ENCODE measurements at regions not wholly inside any gene's neighbourhood (a gene's known extent, or its start where the extent isn't known, plus 50 kb on each side); places are given as distances from the start of the nearest gene placed in this dataset.

DNA sequence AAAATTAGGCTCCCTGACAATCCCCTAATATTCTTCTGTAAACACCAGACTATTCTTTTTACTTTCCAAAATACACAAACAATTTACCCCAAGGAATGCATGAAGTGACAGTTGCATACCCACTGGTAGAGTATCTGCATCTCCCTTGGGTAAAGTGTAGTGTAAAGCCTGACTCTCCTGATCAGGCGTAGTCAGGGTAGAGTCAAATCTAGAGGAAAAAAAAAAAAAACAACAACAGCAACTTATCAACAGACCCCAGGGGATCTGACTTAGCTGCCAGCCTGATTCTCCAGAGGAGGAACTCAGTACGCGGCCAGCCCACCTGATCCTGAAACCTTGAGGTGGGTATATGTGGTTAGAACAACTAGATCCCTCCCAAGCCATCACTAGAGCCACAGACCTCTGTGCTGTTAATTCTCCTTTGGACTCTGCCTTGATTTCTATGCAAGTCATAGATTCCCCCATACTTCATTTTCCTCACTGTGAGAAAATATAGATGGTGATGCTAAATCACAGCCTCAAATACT is 61.0 kb downstream of the ZNF608 start:
- DNase-seq (ENCODE audit: low read depth, low spot score) (no peak), FAIRE-seq (no peak)
- no peaks in the 10 kb centered on the region for H3K9me1 ChIP-seq (replicated peaks; ENCODE audit: control insufficient read depth, extremely low read depth, insufficient read depth, low read length)
- no peaks in the 10 kb centered on the region for H3K9me3 ChIP-seq (replicated peaks; ENCODE audit: control insufficient read depth, insufficient read depth, low read length)
- H3K4me3 ChIP-seq (replicated peaks in 1 of 3; ENCODE audit: insufficient read depth in 1 of 3, low read depth in 1 of 3, low read length in 3 of 3): no peak overlapping the region
- dilution Hi-C loops (cut with MboI; ENCODE audit: extremely low pct_ligation_motif_present, low sequenced_read_pairs) (no loop called here), intact Hi-C loops (cut with micrococcal nuclease) (no loop called here)
- H3K9ac ChIP-seq (replicated peaks; ENCODE audit: extremely low read depth, insufficient read depth, low read length): no peak overlapping the region
- TF ChIP-seq POLR2AphosphoS5 (IDR thresholded peaks at IDR 0.05; ENCODE audit: insufficient read depth, low read depth, low read length): no peak
- H4K20me1 ChIP-seq (replicated peaks; ENCODE audit: control insufficient read depth, extremely low read depth, insufficient read depth, low read length): no peaks in the 10 kb centered on the region
- H3K27me3 ChIP-seq (ENCODE audit: control insufficient read depth in 2 of 2, insufficient read depth in 2 of 2, low read length in 2 of 2): no peaks in the 10 kb centered on the region
- CTCF ChIA-PET: no interaction called here
- no peaks in the 10 kb centered on the region for H3K79me2 ChIP-seq (ENCODE audit: control insufficient read depth, insufficient read depth, low read length)
- POLR2A ChIA-PET: no interaction called here
- no peak overlapping the region for H3K4me2 ChIP-seq (ENCODE audit: insufficient read depth, low read length)
- no peak overlapping the region for H3K27ac ChIP-seq (ENCODE audit: insufficient read depth, low read depth, low read length)
- H2AFZ ChIP-seq (ENCODE audit: low read depth, low read length): no peak overlapping the region
- BruUV-seq (replicated peaks): no TSS peak
- no peaks in the 10 kb centered on the region for H3K36me3 ChIP-seq (ENCODE audit: control insufficient read depth in 2 of 2, extremely low read depth in 1 of 2, insufficient read depth in 2 of 2, low read length in 2 of 2)
- H3K4me1 ChIP-seq (ENCODE audit: control insufficient read depth, extremely low read depth, insufficient read depth, low read length): no peaks in the 10 kb centered on the region

DNA sequence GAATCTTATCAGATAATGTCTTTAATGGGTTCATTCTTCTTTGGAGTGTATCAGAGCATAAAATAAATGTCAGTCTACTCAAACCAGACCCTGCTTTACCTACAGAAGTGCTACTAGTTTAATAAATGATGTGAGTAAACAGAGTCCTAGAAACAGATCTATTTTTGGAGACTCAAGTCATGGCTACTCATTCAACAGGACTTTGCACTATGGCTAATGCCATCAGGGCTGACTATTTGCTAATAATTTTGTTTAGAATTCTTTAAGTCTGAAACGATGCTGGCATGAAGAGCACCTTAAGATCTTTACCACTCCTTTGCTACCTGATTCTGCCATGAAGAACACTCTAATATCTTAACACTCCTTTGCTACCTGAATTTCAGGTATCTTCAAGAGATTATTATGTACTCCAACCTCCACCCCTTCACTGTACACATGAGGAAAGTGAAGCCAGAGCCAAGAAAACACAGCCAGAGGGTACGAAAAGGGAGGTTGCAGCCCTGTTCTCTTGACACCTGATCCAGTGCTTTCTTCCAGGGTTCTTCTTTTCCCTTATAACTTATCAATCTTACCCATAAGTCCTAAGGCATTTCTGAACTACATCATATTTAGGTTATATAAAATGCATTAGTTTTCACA is 62.4 kb downstream of the ZNF608 start:
- Histone ChIP-seq H3K27ac (ENCODE audit: insufficient read depth, low read depth, low read length) (no peak overlapping the region), H3K4me2 (ENCODE audit: insufficient read depth, low read length) (no peak overlapping the region), H3K9ac (replicated peaks; ENCODE audit: extremely low read depth, insufficient read depth, low read length) (no peak overlapping the region), H3K9me3 (replicated peaks; ENCODE audit: control insufficient read depth, insufficient read depth, low read length) (no peaks in the 10 kb centered on the region), H3K4me1 (ENCODE audit: control insufficient read depth, extremely low read depth, insufficient read depth, low read length) (no peaks in the 10 kb centered on the region), H3K36me3 (ENCODE audit: control insufficient read depth in 2 of 2, extremely low read depth in 1 of 2, insufficient read depth in 2 of 2, low read length in 2 of 2) (no peaks in the 10 kb centered on the region), H4K20me1 (replicated peaks; ENCODE audit: control insufficient read depth, extremely low read depth, insufficient read depth, low read length) (no peaks in the 10 kb centered on the region), H3K4me3 (replicated peaks in 1 of 3; ENCODE audit: insufficient read depth in 1 of 3, low read depth in 1 of 3, low read length in 3 of 3) (no peak overlapping the region), H3K9me1 (replicated peaks; ENCODE audit: control insufficient read depth, extremely low read depth, insufficient read depth, low read length) (no peaks in the 10 kb centered on the region), H3K79me2 (ENCODE audit: control insufficient read depth, insufficient read depth, low read length) (no peaks in the 10 kb centered on the region), H2AFZ (ENCODE audit: low read depth, low read length) (no peak overlapping the region), H3K27me3 (ENCODE audit: control insufficient read depth in 2 of 2, insufficient read depth in 2 of 2, low read length in 2 of 2) (no peaks in the 10 kb centered on the region)
- TF ChIP-seq MYC (IDR thresholded peaks at IDR 0.05; ENCODE audit: low read depth, low read length) (no peak), CTCF (IDR thresholded peaks at IDR 0.05; ENCODE audit: extremely low read depth in 1 of 2, insufficient read depth in 1 of 2, low read depth in 1 of 2, low read length in 2 of 2) (no peak), POLR2AphosphoS5 (IDR thresholded peaks at IDR 0.05; ENCODE audit: insufficient read depth, low read depth, low read length) (no peak)
- no peak for FAIRE-seq
- dilution Hi-C loops (cut with MboI; ENCODE audit: extremely low pct_ligation_motif_present, low sequenced_read_pairs) (no loop called here), intact Hi-C loops (cut with micrococcal nuclease) (no loop called here)
- no TSS peak for BruUV-seq (replicated peaks)
- ChIA-PET CTCF (no interaction called here), POLR2A (no interaction called here)
- no peak for DNase-seq (ENCODE audit: low read depth, low spot score)

Measured in endothelial cell of umbilical vein (primary cell).